Stomach (tissue), 4 donors: ENCODE measurements at regions not wholly inside any gene's neighbourhood (a gene's known extent, or its start where the extent isn't known, plus 50 kb on each side); places are given as distances from the start of the nearest gene placed in this dataset.

Experiments
- CTCF ChIP-seq, 7 experiments: fragments of 450-650 bp in 4 of 7; fragments of 200-600 bp in 3 of 7; sonication (generic) in 3 of 7; IDR thresholded peaks; one replicate each; pipeline ENCODE4 v1.5.1; 2016 to 2019; ENCODE audit warnings: antibody characterized with exemption in 7 of 7, control low read depth in 2 of 7, mild to moderate bottlenecking in 1 of 7
- POLR2A ChIP-seq, 4 donors: fragments of 450-650 bp; IDR thresholded peaks; one replicate each; pipeline ENCODE4 v1.6.1; 2016; ENCODE audit warnings: antibody characterized with exemption in 4 of 4, control low read depth in 2 of 4, mild to moderate bottlenecking in 1 of 4, moderate library complexity in 1 of 4

GRCh38 chr11:115892016-115892415, 387.8 kb upstream of the CADM1 start:
- TF ChIP-seq POLR2A (IDR thresholded peaks at IDR 0.05) (no peak), CTCF (IDR thresholded peaks at IDR 0.05) (no peak)
